ENCODE measurements at regions not wholly inside any gene's neighbourhood (a gene's known extent, or its start where the extent isn't known, plus 50 kb on each side); places are given as distances from the start of the nearest gene placed in this dataset.

DNA sequence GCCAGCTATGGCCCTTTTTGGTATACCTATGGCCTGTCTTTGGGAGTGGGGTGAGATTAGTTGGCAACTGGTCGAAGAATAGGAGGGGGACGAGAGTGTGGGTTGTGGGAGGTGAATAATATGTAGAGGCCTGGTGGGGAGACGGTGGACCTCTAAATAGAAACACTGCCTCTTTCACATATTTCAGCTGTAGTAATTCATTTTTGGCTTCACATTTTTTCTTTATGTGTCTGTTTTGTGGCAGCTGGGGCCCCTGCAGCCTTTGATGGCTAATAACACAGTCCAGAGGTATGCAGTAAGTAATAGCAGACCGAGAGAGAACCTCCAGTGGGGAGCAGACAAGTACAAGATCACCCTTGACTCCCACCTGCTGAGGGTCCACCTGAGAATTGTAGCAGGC lies 75.9 kb downstream of the HLX start:
- Histone ChIP-seq H2AFZ (ENCODE audit: insufficient read depth, low read depth, low read length, poor library complexity, severe bottlenecking) (no peak overlapping the region), H3K27me3 (replicated peaks in 1 of 4; ENCODE audit: control extremely low read depth in 1 of 4, control insufficient read depth in 3 of 4, insufficient read depth in 4 of 4, low read length in 3 of 4) (no peaks in the 10 kb centered on the region), H3K9ac (ENCODE audit: low read length) (no peak overlapping the region), H3K27ac (ENCODE audit: low read length in 2 of 2) (no peak overlapping the region), H3K79me2 (ENCODE audit: control insufficient read depth, insufficient read depth, low read length) (no peaks in the 10 kb centered on the region), H3K9me3 (ENCODE audit: control extremely low read depth in 1 of 3, control insufficient read depth in 2 of 3, insufficient read depth in 1 of 3, low read length in 2 of 3) (peaks cover 4 to 8% (median 4%) of the 10 kb centered on the region in 3 donors), H4K20me1 (ENCODE audit: control insufficient read depth, insufficient read depth, low read length, poor library complexity, severe bottlenecking) (no peaks in the 10 kb centered on the region), H3K4me3 (ENCODE audit: control extremely low read depth in 1 of 5, extremely low read depth in 1 of 5, insufficient read depth in 1 of 5, low read depth in 2 of 5, low read length in 4 of 5) (no peak overlapping the region), H3K36me3 (replicated peaks in 1 of 2; ENCODE audit: control extremely low read depth in 1 of 2, control insufficient read depth in 1 of 2, extremely low read depth in 1 of 2, insufficient read depth in 2 of 2, low read length in 1 of 2) (no peaks in the 10 kb centered on the region), H3K4me2 (replicated peaks; ENCODE audit: low read depth, low read length, poor library complexity, severe bottlenecking) (no peak overlapping the region), H3K4me1 (ENCODE audit: control insufficient read depth in 2 of 2, insufficient read depth in 2 of 2, low read length in 2 of 2) (no peaks in the 10 kb centered on the region)
- CTCF ChIA-PET = no interaction called here
- H3K4me1 Mint-ChIP-seq = no peaks in the 10 kb centered on the region
- H3K4me3 Mint-ChIP-seq = no peak overlapping the region
- POLR2A ChIA-PET = no interaction called here
- H3K9me3 Mint-ChIP-seq (ENCODE audit: insufficient read depth) = peaks cover 3% of the 10 kb centered on the region
- H3K27me3 Mint-ChIP-seq = no peaks in the 10 kb centered on the region
- H3K27ac Mint-ChIP-seq = no peak overlapping the region
- 64% methylated on average over 1 of the region's 4 CpGs for WGBS (ENCODE audit: insufficient coverage)
- no peak for TF ChIP-seq EZH2 (IDR thresholded peaks at IDR 0.05; ENCODE audit: borderline replicate concordance, insufficient read depth, low read depth, low read length, poor library complexity, severe bottlenecking)
- no peak for TF ChIP-seq CTCF (IDR thresholded peaks at IDR 0.05)
- intact Hi-C loops (cut with micrococcal nuclease) = no loop called here
- ATAC-seq (ENCODE audit: low read depth) = no peak
- no peak for DNase-seq

- Histone ChIP-seq H3K9me3 (ENCODE audit: control extremely low read depth in 1 of 3, control insufficient read depth in 2 of 3, insufficient read depth in 1 of 3, low read length in 2 of 3) (peaks cover 0 to under 1% (median 0%) of the 10 kb centered on the region in 3 donors), H4K20me1 (ENCODE audit: control insufficient read depth, insufficient read depth, low read length, poor library complexity, severe bottlenecking) (no peaks in the 10 kb centered on the region), H3K9ac (ENCODE audit: low read length) (no peak overlapping the region), H3K27me3 (replicated peaks in 1 of 4; ENCODE audit: control extremely low read depth in 1 of 4, control insufficient read depth in 3 of 4, insufficient read depth in 4 of 4, low read length in 3 of 4) (no peaks in the 10 kb centered on the region), H3K4me2 (replicated peaks; ENCODE audit: low read depth, low read length, poor library complexity, severe bottlenecking) (no peak overlapping the region), H3K79me2 (ENCODE audit: control insufficient read depth, insufficient read depth, low read length) (no peaks in the 10 kb centered on the region), H3K27ac (ENCODE audit: low read length in 2 of 2) (no peak overlapping the region), H3K4me3 (ENCODE audit: control extremely low read depth in 1 of 5, extremely low read depth in 1 of 5, insufficient read depth in 1 of 5, low read depth in 2 of 5, low read length in 4 of 5) (no peak overlapping the region), H2AFZ (ENCODE audit: insufficient read depth, low read depth, low read length, poor library complexity, severe bottlenecking) (no peak overlapping the region), H3K4me1 (ENCODE audit: control insufficient read depth in 2 of 2, insufficient read depth in 2 of 2, low read length in 2 of 2) (no peaks in the 10 kb centered on the region), H3K36me3 (replicated peaks in 1 of 2; ENCODE audit: control extremely low read depth in 1 of 2, control insufficient read depth in 1 of 2, extremely low read depth in 1 of 2, insufficient read depth in 2 of 2, low read length in 1 of 2) (no peaks in the 10 kb centered on the region)
- H3K27ac Mint-ChIP-seq = no peak overlapping the region
- intact Hi-C loops (cut with micrococcal nuclease) = no loop called here
- ATAC-seq (ENCODE audit: low read depth) (no peak), DNase-seq (no peak)
- H3K9me3 Mint-ChIP-seq (ENCODE audit: insufficient read depth) = no peaks in the 10 kb centered on the region
- TF ChIP-seq EZH2 (IDR thresholded peaks at IDR 0.05; ENCODE audit: borderline replicate concordance, insufficient read depth, low read depth, low read length, poor library complexity, severe bottlenecking) = no peak
- no peak overlapping the region for H3K4me3 Mint-ChIP-seq
- no CpG with 5 or more reads among the region's 2 CpGs for WGBS (ENCODE audit: insufficient coverage)
- CTCF ChIA-PET = interaction anchor here (0.6 kb wide), 1 partner anchor 91 kb away, joined by 3 read pairs; no protein-coding TSS in a partner anchor
- POLR2A ChIA-PET = no interaction called here
- no peaks in the 10 kb centered on the region for H3K4me1 Mint-ChIP-seq
- H3K27me3 Mint-ChIP-seq = no peaks in the 10 kb centered on the region
Measured at GRCh38 chr1:220956501-220957232, 77.4 kb downstream of the HLX start.

All from B cell (primary cell).